Activated T-cell treated with anti-CD3 and anti-CD28 coated beads, Interleukin-2, amount 50 U/mL, for 1 hour (primary cell): ENCODE measurements at regions not wholly inside any gene's neighbourhood (a gene's known extent, or its start where the extent isn't known, plus 50 kb on each side); places are given as distances from the start of the nearest gene placed in this dataset.
A peak's percentile ranks its signal among the peaks of the same experiment; 100 is the strongest.

ENCODE experiments used
- DNase-seq: peaks from one replicate; pipeline ENCODE4 v3.0.0-alpha.2; 2020

DNA sequence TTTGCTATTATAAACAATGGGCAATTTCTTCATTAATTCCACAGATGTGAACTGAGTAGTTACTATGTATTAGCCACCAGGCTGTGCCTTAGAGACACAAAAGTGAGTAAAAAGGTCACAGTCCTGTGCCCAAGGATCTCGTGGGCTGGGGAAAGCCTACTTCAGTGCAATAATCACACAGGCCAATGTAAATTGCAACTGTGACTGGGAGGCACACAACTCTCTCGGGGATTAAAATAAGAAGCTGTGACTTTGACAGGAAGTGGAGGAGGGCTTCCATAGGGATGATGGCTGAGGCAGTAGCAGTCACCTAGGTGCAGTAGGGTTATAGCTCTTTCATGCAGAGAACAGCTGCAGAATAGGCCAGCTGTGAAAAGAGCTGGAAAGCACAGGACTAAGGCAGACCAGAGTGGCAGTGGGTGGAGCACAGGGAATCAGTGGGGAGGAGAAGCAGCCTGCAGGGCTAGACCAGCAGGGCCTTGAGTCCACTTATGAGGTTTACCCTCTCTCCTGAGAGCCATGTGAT, 121.9 kb downstream of the MAB21L3 start:
- DNase-seq = peak; percentile 27

DNA sequence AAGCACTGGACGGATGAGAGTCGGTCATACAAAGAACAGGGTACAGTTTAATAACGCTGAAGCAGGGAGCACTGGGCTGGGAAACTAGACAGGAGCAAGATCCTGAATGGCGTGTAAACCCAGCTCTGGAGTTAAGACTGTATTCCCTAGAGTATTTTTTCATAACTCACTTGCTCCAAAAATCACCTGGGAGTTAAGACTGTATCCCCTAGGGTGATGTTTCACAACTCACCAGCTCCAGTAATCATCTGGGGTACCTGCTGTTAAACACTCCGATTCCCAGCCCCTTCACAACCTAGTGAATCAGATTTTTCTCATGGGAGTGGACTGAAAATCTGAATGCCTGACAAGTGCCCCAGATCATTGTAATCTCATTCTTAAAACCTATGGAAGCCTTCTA, 123.2 kb downstream of the MAB21L3 start:
- DNase-seq = no peak

DNA sequence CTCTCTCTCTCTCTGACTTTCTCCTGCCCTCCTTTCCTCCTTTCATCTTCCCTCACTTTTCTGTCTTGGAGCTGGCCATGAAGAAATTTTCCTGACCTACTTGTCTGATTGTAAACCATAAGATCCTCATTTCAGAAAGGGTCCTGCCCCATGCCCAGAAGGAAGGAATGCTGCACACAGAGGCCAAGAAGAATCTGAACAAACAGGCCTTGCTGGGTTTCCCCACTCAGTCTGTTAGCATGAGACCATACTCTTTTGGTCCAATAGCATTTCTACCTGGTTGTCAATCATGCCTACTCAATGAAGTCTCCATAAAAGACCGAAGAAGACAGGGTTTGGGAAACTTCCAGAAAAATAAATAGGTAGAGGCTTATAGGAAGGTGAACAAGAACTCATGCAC, 128.7 kb downstream of the MAB21L3 start:
- DNase-seq = no peak

DNA sequence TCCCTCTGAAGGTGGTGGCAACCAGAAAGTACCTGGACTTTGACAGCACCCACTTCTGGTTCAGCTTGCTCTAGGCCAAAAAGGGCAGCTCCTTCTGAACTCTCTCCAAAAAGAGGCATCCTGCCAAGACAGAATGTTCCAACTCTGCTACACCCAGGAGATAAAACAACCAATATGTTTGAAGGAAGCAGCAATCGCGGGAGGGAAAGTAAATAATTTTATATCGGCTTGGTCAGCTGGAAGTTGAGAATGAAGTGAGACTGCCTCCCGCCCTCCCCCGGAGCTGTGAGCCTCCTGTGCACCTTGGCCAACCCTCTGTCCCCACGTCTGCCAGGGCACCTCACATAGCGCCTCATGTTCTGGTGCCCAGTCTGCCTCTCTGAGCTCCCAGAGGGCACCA, 130.3 kb upstream of the ATP1A1 start:
- no peak for DNase-seq

DNA sequence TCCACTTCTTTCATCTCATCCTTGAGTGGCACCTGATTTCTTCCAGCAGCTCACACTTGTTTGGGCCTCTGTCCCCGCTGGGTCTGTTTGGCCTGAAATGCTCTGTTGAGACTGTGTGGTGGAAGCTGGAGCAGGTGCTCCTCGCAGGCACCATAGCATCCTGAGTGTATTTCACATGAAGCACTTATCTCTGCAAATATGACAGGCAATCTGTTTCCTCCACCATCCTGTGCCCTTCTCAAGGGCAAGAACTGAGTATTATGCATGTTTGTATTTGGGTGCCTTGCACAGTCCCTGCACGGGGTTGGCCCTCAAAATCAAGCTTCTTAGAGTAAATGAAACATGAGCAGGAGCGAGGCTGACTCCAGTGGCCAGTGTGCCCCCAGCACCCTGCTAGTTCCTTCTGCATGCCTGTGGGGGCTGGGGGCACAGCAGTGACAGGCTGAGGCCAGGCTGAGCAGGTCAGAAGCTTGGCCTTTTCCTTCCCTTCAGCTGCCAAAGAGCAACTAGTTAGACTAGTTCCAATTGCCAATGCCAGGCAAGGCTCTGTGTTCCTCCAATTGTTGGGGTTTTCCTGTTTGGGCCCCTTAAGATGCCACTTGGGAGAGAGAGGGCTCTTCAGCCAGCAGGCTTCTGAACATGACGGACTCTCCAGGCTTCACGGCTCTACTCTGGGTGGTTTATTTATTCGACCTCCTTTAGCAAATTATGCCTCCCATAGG, 129.6 kb upstream of the ATP1A1 start:
- DNase-seq = no peak

DNA sequence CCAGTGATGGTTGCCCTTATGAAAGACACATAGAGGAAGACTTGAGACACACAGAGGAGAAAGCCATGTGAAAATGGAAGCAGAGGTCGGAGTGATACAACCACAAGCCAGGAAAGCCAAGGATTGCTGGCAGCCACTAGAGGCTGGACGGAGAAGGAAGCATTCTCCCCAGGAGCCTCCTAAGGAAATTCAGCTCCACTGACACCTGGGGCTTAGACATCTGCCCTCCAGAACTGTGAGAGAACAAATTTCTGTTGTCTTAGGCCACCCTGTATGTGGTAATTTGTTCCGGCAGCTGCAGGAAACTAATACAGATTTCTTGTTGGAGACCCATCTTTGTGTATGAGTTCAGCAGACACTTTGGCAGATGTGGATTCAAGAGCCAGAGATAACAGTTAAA, 126.9 kb upstream of the ATP1A1 start:
- DNase-seq = no peak

DNA sequence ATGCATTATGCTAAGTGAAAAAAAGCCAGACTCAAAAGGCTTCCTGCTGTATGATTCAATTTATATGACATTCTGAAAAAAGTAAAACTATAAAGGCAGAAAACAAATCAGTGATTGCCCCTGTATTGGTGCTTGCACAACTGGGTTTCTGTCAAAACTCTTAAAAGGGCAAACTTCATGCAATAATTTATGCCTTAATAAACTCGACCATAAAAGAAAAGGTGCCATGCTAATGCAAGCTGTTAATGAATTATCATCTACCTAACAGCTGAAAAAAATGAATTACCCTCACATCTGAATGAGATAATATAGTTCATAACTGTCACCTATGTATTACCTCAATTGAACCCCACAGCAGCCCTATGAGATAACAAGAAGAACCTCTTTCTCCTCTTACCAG, 120.8 kb upstream of the ATP1A1 start:
- DNase-seq = no peak

DNA sequence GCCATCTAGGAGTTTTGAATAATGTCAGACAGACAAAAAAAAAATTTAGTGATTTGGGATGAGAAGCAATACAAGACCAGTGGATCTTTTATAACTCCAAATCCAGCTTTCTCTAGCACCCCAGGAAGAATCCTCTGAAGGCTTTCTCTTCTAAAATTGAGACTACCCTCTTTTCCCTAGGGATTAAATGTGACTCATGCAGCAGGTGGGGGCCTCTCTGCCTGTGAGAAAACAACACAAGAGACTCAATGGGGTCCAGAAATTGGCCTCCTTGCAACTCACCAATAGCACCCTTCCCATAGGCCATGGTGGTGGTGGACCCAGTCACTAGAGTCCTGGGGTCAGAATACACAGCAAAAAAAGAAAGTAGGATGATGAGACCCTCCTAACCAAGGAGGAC, 120.3 kb upstream of the ATP1A1 start:
- DNase-seq = no peak

DNA sequence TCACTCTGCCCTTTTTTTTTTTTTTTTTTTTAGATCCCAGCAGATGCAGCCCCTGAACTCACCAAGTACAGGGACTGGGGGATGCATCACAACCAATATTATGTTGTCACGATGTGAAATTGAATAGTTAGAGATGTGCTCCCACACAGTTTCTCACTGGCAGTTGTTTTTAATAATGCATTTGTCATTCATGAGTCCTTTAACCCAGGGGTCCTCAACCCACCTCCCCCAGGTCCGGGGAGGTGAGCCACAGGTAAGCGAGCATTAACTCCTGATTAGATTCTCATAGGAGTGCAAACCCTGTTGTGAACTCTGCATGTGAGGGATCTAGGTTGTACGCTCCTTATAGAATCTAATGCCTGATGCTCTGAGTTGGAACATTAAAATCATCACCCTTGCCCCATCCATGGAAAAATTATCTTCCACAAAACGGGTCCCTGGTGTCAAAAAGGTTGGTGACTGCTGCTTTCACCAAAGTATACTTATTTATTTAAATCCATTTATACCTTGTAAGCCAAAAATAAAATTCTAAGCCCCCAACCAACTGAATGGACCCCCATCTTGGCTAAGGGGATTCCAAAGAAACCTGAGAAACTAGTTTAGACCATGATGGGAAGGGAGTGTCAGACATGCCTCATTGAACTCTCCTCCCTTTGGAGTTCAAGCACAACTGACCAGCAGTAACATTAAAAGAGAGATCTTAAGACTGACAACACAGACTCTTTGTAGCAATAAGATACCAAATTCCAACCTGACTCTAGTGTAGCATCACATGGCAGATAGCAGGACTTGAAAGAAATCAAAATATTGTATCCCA, 119.3 kb upstream of the ATP1A1 start:
- DNase-seq = no peak

DNA sequence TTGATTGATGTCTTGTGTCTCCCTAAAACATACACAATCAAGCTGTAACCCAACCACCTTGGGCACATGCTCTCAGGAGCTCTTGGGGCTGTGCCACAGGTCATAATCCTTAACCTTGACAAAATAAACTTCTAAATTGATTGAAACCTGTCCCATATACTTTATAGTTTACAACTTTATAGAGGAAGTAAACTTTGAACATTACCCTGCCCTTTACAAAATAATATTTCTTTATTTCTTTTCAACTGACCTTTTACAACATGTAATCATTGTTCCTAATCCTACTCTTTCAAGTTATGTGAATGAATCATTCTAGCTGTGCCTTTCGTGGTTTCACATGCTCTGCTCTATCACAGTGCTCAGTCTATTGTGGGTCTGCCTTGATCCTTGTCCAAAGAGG, 118.3 kb upstream of the ATP1A1 start:
- DNase-seq = no peak

DNA sequence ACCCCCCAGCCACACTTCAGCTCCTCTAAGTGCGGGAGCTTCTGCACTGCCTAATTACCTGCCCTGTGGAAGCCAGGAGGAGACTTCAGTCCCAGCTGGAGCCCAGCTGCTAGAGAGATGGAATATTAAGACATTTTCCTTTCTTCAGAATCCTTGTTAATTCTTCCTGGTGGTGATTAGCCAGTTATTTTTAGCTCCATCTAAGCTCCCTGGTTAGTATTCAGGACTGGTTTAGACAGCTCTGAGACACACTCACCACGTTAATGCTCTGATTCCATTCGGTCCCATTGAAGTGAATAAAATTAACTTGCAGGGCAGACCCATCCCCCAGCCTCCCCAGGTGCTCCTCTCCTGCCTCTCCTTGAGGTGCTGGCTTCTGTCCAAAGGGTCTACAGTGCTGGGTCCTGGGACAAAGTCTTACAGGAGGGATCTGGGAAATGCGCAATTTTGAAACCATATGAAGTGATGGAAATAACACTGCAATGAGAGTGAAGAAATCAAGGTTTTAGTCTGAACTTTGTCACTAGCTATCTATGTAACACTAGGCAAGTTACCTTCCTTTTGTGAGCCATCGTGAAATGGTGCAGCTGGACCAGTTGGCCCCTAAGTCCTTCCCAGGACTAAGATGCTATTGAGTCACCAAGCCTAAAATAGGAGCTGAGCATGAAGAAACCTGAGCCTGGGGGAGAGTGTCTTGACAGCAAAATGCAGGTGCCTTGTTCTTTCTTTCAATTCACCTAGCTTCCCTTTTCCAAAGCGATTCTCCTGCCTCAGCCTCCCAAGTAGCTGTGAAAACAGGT, 117.4 kb upstream of the ATP1A1 start:
- DNase-seq = no peak

DNA sequence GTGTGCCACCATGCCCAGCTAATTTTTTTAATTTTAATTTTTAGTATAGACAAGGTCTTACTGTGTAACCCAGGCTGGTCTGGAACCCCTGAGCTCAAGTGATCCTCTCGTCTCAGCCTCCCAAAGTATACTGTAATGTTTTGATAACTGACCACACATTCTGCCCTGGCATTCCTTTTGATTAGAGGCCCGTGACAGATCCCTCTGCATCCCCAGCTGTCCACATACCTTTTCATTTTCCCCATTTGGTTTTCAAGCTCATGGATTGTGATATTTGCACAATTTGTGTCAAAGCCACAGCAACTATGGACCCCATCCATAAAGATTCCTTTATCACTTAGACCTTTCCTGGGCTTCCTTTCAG, 116.8 kb upstream of the ATP1A1 start:
- DNase-seq = no peak

DNA sequence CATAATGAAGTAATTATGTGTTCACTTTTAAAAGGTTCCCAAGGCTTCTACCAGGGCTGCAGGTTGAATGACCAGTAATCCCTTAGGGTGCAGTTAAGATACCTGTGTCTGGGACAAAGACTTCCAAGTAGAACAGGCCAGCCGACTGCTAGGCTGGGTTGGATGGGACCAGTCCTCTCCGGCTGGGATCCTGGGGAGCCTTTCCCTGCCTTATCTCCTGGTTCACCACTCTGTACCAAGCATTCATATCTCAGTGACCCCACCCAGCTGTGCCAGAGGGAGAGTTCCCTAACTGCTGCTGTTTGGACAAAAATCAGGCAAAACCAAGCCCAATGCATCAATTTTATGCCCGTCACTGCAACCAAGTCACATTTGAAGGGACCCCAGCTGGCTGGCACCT, 116.2 kb upstream of the ATP1A1 start:
- no peak for DNase-seq

DNA sequence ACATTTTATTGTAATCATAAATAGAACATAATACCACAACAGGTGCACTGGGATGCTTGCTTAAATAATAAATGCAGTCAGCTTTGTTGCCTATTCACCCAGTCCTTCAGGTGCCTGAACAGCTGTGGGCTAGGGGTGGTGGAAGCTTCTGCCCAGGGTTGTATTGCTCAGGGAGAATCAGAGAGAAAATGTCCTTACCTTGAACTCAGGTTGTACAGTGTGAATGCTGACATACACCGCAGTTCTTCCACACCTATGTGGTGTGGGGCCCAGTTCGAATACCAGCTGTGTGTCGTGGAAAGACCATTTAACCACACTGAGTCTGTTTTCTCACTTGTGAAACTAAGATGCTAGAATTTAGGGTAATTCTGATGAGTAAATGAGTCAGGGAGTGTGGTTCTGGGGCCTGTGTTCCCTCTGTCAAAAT, 115.7 kb upstream of the ATP1A1 start:
- no peak for DNase-seq

DNA sequence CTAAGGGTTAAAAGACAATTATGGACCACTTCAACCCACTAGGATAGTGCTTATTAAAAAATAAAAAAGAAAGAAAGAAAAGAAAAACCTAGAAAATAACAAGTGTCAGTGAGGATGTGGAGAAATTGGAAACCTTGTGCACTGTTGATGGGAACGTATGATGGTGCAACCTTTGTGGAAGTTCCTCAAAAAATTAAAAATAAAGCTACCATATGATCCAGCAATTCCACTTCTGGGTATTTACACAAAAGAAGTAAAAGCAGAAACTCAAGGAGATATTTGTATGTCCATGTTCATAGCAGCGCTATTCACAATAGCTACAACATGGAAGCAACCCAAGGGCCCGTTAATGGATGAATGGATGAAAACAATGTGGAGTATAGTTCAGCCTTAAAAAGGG, 115.2 kb upstream of the ATP1A1 start:
- DNase-seq = no peak

DNA sequence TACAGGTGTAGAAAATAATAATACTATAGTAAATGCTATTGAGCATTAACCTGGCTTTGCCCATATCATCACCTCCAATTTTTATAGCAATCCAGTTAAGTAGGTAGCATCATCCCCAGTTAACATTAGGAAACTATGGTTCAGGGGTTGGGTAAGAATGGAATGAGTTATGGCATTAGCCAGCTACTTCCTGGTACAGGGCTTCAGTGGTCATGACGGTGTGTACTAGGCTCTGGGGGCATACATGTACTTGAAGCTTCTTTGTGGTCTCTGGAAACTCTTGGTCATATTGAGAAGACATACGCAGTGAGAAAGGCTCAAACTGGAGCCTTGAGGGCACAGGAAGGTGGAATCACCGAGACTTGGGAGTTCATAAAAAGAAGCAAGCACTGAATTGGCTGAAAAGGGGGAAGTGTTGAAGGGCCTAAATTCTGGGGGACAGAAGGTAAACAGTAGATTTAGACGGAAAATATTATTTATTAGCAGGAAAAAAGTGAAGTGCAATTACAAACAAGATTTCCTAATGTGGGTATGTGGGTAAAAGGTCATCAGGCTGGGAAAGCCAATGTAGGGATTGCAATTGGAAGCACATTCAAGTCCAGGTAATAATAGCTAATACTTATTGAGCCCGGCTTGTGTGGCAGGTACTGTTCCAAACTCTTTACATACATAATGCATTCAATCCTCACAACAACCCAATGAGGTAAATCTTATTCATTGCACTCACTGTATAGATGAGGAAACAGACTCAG, 114.2 kb upstream of the ATP1A1 start:
- DNase-seq = no peak

DNA sequence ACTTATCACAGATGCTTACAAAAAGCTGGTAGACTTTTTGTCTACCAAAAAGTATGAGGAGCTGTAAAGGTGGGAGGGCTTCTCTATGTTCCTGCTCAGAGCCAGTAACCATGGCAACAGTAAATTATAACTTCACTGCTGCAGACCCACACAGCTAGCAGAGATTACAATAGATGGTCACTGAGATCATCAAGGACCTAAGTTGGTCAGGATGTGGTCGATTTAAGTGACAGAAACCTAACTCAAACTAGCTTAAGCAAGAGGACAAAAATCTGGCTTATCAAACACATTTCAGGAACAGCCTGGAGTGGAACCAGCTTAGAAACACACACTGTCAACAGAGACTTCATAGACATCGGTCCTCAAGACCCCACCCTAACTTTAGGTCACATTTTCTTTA, 113.4 kb upstream of the ATP1A1 start:
- DNase-seq = no peak

DNA sequence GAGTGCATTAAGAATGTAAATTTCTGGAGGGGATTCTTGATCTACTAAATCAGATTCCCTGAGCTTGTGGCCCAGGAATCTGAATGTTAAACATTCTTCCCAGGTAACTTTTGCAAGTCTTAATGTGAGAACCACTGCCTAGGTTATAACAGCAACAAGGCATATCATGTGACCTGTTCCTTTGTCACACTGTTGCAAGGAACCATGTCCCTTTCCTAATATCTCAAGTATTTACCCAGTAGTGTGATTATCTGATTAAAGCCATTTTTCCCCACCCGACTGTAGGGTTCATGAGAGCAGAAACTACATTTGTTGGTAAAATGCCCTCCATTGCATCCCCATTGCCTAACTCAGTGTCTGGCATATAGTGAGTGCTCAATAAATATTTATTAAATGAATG, 112.9 kb upstream of the ATP1A1 start:
- DNase-seq = no peak

DNA sequence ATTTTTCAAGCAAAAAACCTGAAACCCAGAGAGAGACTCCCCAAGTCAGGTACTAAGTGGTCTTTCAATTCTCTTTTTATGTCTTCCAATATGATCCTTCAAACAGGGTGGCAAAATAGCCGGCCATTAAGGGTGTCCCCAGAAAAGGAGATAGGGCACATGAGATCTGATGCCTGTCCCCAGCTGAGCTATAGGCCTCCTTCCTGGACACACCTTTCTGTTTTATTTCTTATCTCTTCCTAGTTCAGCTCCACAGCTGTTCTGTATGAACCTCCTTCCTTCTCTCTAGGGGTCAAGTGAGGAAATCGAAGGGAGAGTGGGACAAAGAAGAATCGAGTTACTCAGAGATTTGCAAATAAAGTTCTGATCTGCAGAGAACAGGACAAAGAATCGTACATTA, 112.4 kb upstream of the ATP1A1 start:
- DNase-seq = no peak

DNA sequence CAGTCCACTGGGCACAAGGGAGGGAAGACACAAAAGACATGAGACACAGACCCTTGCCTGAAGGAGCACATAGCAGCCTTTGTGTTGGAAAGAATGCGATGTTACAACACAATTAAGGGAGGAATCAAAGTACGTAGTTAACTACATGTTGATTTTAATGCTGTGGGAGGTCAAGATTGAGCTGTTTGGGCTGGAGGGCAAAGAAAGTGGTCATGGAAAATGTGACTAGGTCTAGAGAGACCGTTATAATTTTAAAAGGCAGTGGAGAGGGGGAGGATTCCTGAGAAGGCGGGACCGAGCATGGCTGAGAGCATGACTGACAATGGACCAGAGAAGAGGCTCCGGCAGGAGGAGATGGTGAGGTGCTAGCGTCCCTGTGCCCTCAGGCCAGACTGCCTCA, 111.8 kb upstream of the ATP1A1 start:
- DNase-seq = no peak

DNA sequence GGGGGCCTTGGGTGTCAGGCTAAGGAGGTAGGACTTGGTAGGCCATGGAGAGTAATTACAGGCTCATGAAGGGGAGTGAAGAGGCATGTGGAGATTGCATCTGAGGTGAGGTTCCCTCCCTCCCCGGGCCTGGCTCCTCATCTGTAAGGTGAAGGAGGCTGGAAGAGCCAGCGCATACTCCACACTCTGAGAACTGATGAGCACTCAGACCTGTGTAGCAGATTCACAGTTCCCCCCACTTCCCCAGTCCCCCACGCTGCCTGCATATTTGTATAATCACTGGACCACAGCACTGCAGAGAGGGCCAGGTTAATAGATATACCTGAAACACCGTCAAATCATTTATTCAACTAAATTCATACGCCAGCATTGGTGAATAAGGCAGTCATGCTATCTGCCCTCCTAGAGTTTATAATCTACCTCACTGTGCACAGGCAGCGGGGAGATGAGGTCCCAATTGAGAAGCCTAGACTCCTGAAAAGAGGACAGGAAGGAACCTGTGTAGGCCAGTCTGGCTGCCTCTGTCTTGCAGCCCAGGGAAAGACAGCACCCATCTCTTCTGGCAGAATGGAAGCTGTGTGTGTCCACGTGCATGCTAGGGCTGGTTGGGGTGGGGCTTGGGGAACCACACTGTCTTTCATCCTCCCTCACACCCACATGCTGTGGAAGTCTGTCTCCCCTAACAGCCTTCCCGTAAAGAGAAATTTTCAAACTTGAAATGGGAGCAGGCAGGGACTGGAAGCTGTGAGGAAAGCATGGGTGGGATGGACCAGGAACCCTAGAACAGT, 110.6 kb upstream of the ATP1A1 start:
- no peak for DNase-seq

DNA sequence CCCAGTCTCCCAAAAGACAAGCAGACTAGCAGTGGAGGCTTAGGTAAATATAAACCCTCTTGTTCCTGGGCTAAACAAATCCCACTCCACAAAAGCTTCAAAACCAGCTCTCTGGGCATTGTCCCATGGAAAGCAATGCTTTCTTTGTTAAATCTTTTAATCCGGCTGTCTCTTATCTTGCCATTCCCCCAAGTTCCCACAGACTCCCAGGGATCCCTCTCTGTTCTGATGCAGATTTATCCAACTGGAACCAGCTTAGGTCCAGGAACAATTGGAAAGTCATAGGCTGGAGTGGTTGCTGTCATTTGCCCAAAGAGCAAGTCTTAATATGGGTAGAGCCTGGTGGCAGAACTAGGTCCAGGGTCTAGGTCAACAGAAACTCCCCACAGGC, 110.1 kb upstream of the ATP1A1 start:
- DNase-seq = no peak
